ENCODE measurements at regions not wholly inside any gene's neighbourhood (a gene's known extent, or its start where the extent isn't known, plus 50 kb on each side); places are given as distances from the start of the nearest gene placed in this dataset.

- H3K36me3 ChIP-seq: no peaks in the 10 kb centered on the region
- H3K9me3 ChIP-seq (replicated peaks): no peaks in the 10 kb centered on the region; the same call in 1 of the 2 replicates
- H3K27me3 ChIP-seq (replicated peaks): no peaks in the 10 kb centered on the region
- H3K4me3 ChIP-seq: no peak overlapping the region
- no peaks in the 10 kb centered on the region for H3K4me1 ChIP-seq (replicated peaks)
- no peak overlapping the region for H3K27ac ChIP-seq
- no peak for DNase-seq (ENCODE audit: low read depth in 1 of 2, low spot score in 2 of 2)
These were observed 188.9 kb downstream of the ZNF648 start for GRCh38 chr1:181872562-181872961.

GRCh38 chr1:181863736-181864135 lies 197.8 kb downstream of the ZNF648 start:
- no peaks in the 10 kb centered on the region for H3K27me3 ChIP-seq (replicated peaks)
- DNase-seq (ENCODE audit: low read depth in 1 of 2, low spot score in 2 of 2): no peak

GRCh38 chr1:181863006-181863405 lies 198.5 kb downstream of the ZNF648 start:
- DNase-seq (ENCODE audit: low read depth in 1 of 2, low spot score in 2 of 2): no peak
- H3K4me1 ChIP-seq (replicated peaks): no peaks in the 10 kb centered on the region
- H3K36me3 ChIP-seq: no peaks in the 10 kb centered on the region
- no peak overlapping the region for H3K27ac ChIP-seq
- H3K27me3 ChIP-seq (replicated peaks): no peaks in the 10 kb centered on the region
- no peak overlapping the region for H3K4me3 ChIP-seq
- H3K9me3 ChIP-seq (replicated peaks): no peaks in the 10 kb centered on the region

More at GRCh38 chr1:181863736-181864135, 197.8 kb downstream of the ZNF648 start:
- H3K4me3 ChIP-seq: no peak overlapping the region
- no peaks in the 10 kb centered on the region for H3K36me3 ChIP-seq
- H3K27ac ChIP-seq: no peak overlapping the region
- H3K4me1 ChIP-seq (replicated peaks): no peaks in the 10 kb centered on the region
- no peaks in the 10 kb centered on the region for H3K9me3 ChIP-seq (replicated peaks)

GRCh38 chr1:181858135-181858534 lies 203.4 kb downstream of the ZNF648 start:
- Histone ChIP-seq H3K4me3 (no peak overlapping the region), H3K9me3 (replicated peaks) (no peaks in the 10 kb centered on the region), H3K27ac (no peak overlapping the region), H3K27me3 (replicated peaks) (no peaks in the 10 kb centered on the region), H3K4me1 (replicated peaks) (peaks cover 3% of the 10 kb centered on the region; the same call in 1 of the 2 replicates), H3K36me3 (no peaks in the 10 kb centered on the region)
- DNase-seq (ENCODE audit: low read depth in 1 of 2, low spot score in 2 of 2): no peak

Data from SJSA1 (cell line).